Stimulated activated CD4-positive, alpha-beta T cell treated with anti-CD3 and anti-CD28 coated beads, Interleukin-4, amount 100 ng/mL, for 24 hours (primary cell): ENCODE measurements at regions not wholly inside any gene's neighbourhood (a gene's known extent, or its start where the extent isn't known, plus 50 kb on each side); places are given as distances from the start of the nearest gene placed in this dataset.
"Not testable (repeated sequence)": the region's sequence is repeated elsewhere in the genome, so short reads cannot be mapped to it uniquely, and the experiment has no call there.

ENCODE experiments used
- DNase-seq: peaks from one replicate; pipeline ENCODE4 v3.0.0-alpha.2; 2020

GRCh38 chr9:94191706-94192105, 67.4 kb upstream of the ZNF169 start:
- not testable (repeated sequence) for DNase-seq

GRCh38 chr9:94198414-94198813, 60.7 kb upstream of the ZNF169 start:
- no peak for DNase-seq

GRCh38 chr9:94199776-94200175, 59.3 kb upstream of the ZNF169 start:
- no peak for DNase-seq

- DNase-seq: no peak
These were observed 54.9 kb upstream of the ZNF169 start for GRCh38 chr9:94204174-94204573.

- no peak for DNase-seq
These were observed 51.3 kb upstream of the ZNF169 start for GRCh38 chr9:94207781-94208180.
